HPDE6-E6E7 (cell line): ENCODE measurements at regions not wholly inside any gene's neighbourhood (a gene's known extent, or its start where the extent isn't known, plus 50 kb on each side); places are given as distances from the start of the nearest gene placed in this dataset.
A peak's percentile ranks its signal among the peaks of the same experiment; 100 is the strongest.
"Not testable (repeated sequence)": the region's sequence is repeated elsewhere in the genome, so short reads cannot be mapped to it uniquely, and the experiment has no call there.

ENCODE experiments used
- DNase-seq: peaks from one replicate; pipeline ENCODE4 v3.0.0; 2011; ENCODE audit warnings: missing footprints; ENCODE audit errors: extremely low spot score

GRCh38 chr11:128040603-128041002 lies 546.8 kb downstream of the ETS1 start:
- DNase-seq = no peak

GRCh38 chr11:128039140-128040021 lies 548.0 kb downstream of the ETS1 start:
- DNase-seq = no peak

GRCh38 chr11:128036556-128037093 lies 550.7 kb downstream of the ETS1 start:
- no peak for DNase-seq

- DNase-seq = no peak
Measured at GRCh38 chr11:128036006-128036405, 551.4 kb downstream of the ETS1 start.

- DNase-seq = not testable (repeated sequence)
Measured at GRCh38 chr11:128031538-128032134, 555.7 kb downstream of the ETS1 start.

GRCh38 chr11:128029219-128029722 lies 558.1 kb downstream of the ETS1 start:
- DNase-seq = no peak

GRCh38 chr11:128026596-128026995 lies 560.8 kb downstream of the ETS1 start:
- peak; percentile 83 for DNase-seq

- DNase-seq = no peak
Measured at GRCh38 chr11:128022761-128023160, 564.6 kb downstream of the ETS1 start.

GRCh38 chr11:128022007-128022368 lies 565.4 kb downstream of the ETS1 start:
- DNase-seq = peak; percentile 38

GRCh38 chr11:128021349-128022006 lies 565.9 kb downstream of the ETS1 start:
- no peak for DNase-seq

- no peak for DNase-seq
Measured at GRCh38 chr11:128018692-128019091, 568.7 kb downstream of the ETS1 start.

GRCh38 chr11:128005562-128005961 lies 581.8 kb downstream of the ETS1 start:
- no peak for DNase-seq

- DNase-seq = no peak
Measured at GRCh38 chr11:127998421-127998820, 588.9 kb downstream of the ETS1 start.

- no peak for DNase-seq
Measured at GRCh38 chr11:127997594-127997993, 589.8 kb downstream of the ETS1 start.

GRCh38 chr11:127996825-127997224 lies 590.5 kb downstream of the ETS1 start:
- DNase-seq = no peak

- DNase-seq = no peak
Measured at GRCh38 chr11:127995921-127996320, 591.4 kb downstream of the ETS1 start.

- DNase-seq = no peak
Measured at GRCh38 chr11:127994736-127995135, 592.6 kb downstream of the ETS1 start.

GRCh38 chr11:127993788-127994187 lies 593.6 kb downstream of the ETS1 start:
- DNase-seq = no peak

- DNase-seq = no peak
Measured at GRCh38 chr11:127993281-127993680, 594.1 kb downstream of the ETS1 start.

GRCh38 chr11:127986073-127986472 lies 601.3 kb downstream of the ETS1 start:
- DNase-seq = no peak

GRCh38 chr11:127972816-127973215 lies 614.5 kb downstream of the ETS1 start:
- DNase-seq = no peak

GRCh38 chr11:127971448-127971847 lies 615.9 kb downstream of the ETS1 start:
- no peak for DNase-seq
